ENCODE measurements at regions not wholly inside any gene's neighbourhood (a gene's known extent, or its start where the extent isn't known, plus 50 kb on each side); places are given as distances from the start of the nearest gene placed in this dataset.

DNA sequence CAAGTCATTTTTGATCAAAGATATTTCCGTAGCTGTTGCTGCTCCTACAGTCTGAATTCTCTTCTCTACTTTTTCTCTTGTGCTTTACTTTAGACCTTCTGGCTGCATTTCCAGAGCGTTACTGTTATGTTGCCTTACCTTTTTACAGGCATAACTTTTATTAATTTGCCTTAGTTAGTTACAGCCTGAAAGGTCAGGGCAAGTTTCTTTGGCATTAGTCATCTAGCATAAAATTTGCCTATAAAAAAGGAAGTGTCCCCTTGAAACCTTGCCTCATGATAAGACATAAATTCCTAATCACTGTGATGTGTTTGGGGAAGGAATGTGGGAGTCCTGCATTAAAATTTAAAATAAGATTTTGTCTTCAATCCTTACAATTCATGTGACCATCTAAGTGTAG is 618.5 kb downstream of the NR2F2 start:
- ChIA-PET CTCF (no interaction called here), POLR2A (no interaction called here)
- no peak for DNase-seq (ENCODE audit: low spot score)
- peaks cover 38% of the 10 kb centered on the region for H3K4me1 Mint-ChIP-seq
- H3K4me3 Mint-ChIP-seq = peak overlapping the region; percentile 70
- H3K9me3 Mint-ChIP-seq = peaks cover 5% of the 10 kb centered on the region
- H3K27me3 Mint-ChIP-seq (ENCODE audit: low read depth) = peaks cover 38% of the 10 kb centered on the region
- H3K27ac Mint-ChIP-seq = no peak overlapping the region
- no peak for TF ChIP-seq SMAD3 (CRISPR knock-in tag; IDR thresholded peaks at IDR 0.05; ENCODE audit: borderline replicate concordance)
- TF ChIP-seq, protein P1, sequence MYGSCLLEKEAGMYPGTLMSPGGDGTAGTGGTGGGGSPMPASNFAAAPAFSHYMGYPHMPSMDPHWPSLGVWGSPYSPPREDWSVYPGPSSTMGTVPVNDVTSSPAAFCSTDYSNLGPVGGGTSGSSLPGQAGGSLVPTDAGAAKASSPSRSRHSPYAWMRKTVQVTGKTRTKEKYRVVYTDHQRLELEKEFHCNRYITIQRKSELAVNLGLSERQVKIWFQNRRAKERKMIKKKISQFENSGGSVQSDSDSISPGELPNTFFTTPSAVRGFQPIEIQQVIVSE (CRISPR knock-in tag; IDR thresholded peaks at IDR 0.05; ENCODE audit: borderline replicate concordance) = no peak
- TF ChIP-seq IRF2 (CRISPR knock-in tag; IDR thresholded peaks at IDR 0.05; ENCODE audit: borderline replicate concordance, low read depth) = no peak
- TF ChIP-seq GABPB1 (CRISPR knock-in tag; IDR thresholded peaks at IDR 0.05) = no peak
- TF ChIP-seq CREB1 (CRISPR knock-in tag; IDR thresholded peaks at IDR 0.05) = no peak
- TF ChIP-seq NFE2L1 (CRISPR knock-in tag; IDR thresholded peaks at IDR 0.05) = no peak
- TF ChIP-seq, protein P2, sequence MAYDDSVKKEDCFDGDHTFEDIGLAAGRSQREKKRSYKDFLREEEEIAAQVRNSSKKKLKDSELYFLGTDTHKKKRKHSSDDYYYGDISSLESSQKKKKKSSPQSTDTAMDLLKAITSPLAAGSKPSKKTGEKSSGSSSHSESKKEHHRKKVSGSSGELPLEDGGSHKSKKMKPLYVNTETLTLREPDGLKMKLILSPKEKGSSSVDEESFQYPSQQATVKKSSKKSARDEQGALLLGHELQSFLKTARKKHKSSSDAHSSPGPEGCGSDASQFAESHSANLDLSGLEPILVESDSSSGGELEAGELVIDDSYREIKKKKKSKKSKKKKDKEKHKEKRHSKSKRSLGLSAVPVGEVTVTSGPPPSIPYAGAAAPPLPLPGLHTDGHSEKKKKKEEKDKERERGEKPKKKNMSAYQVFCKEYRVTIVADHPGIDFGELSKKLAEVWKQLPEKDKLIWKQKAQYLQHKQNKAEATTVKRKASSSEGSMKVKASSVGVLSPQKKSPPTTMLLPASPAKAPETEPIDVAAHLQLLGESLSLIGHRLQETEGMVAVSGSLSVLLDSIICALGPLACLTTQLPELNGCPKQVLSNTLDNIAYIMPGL (CRISPR knock-in tag; IDR thresholded peaks at IDR 0.05) = no peak
- TF ChIP-seq ZNF396 (CRISPR knock-in tag; IDR thresholded peaks at IDR 0.05; ENCODE audit: borderline replicate concordance) = no peak
- TF ChIP-seq ZNF263 (CRISPR knock-in tag; IDR thresholded peaks at IDR 0.05; ENCODE audit: low read depth) = no peak
- TF ChIP-seq, protein P3, sequence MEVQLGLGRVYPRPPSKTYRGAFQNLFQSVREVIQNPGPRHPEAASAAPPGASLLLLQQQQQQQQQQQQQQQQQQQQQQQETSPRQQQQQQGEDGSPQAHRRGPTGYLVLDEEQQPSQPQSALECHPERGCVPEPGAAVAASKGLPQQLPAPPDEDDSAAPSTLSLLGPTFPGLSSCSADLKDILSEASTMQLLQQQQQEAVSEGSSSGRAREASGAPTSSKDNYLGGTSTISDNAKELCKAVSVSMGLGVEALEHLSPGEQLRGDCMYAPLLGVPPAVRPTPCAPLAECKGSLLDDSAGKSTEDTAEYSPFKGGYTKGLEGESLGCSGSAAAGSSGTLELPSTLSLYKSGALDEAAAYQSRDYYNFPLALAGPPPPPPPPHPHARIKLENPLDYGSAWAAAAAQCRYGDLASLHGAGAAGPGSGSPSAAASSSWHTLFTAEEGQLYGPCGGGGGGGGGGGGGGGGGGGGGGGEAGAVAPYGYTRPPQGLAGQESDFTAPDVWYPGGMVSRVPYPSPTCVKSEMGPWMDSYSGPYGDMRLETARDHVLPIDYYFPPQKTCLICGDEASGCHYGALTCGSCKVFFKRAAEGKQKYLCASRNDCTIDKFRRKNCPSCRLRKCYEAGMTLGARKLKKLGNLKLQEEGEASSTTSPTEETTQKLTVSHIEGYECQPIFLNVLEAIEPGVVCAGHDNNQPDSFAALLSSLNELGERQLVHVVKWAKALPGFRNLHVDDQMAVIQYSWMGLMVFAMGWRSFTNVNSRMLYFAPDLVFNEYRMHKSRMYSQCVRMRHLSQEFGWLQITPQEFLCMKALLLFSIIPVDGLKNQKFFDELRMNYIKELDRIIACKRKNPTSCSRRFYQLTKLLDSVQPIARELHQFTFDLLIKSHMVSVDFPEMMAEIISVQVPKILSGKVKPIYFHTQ (CRISPR knock-in tag; IDR thresholded peaks at IDR 0.05) = no peak
- TF ChIP-seq, protein P4, sequence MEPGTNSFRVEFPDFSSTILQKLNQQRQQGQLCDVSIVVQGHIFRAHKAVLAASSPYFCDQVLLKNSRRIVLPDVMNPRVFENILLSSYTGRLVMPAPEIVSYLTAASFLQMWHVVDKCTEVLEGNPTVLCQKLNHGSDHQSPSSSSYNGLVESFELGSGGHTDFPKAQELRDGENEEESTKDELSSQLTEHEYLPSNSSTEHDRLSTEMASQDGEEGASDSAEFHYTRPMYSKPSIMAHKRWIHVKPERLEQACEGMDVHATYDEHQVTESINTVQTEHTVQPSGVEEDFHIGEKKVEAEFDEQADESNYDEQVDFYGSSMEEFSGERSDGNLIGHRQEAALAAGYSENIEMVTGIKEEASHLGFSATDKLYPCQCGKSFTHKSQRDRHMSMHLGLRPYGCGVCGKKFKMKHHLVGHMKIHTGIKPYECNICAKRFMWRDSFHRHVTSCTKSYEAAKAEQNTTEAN (CRISPR knock-in tag; IDR thresholded peaks at IDR 0.05) = no peak
- no peak for TF ChIP-seq ERG (CRISPR knock-in tag; IDR thresholded peaks at IDR 0.05)
- no peaks in the 10 kb centered on the region for H3K36me3 Mint-ChIP-seq
- ATAC-seq = no peak

DNA sequence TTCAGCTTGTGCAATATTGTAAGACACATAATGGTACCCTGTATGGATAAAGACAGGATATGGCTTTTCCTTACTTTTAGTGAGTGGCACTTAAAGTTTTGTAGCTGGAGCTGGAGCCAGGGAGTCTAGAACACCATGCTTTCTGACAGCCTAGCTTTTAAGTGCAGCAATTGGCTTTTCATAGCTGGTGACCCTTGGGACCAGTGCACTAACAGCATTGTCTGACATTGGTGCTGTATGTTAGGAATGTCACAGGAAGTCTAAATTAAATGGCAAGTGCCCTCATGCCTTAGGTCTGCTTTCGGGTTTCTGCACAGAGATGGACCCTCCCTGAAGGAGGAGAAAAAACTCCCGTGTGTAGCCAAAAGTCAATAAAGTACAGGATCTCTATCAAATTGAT is 628.2 kb downstream of the NR2F2 start:
- ChIA-PET POLR2A (no interaction called here), CTCF (interaction anchor here (0.7 to 1.3 kb wide), 2 partner anchors 287 to 1598 kb away, joined by 3 read pairs; no protein-coding TSS in a partner anchor)
- peaks cover 2% of the 10 kb centered on the region for H3K9me3 Mint-ChIP-seq
- TF ChIP-seq, protein P5, sequence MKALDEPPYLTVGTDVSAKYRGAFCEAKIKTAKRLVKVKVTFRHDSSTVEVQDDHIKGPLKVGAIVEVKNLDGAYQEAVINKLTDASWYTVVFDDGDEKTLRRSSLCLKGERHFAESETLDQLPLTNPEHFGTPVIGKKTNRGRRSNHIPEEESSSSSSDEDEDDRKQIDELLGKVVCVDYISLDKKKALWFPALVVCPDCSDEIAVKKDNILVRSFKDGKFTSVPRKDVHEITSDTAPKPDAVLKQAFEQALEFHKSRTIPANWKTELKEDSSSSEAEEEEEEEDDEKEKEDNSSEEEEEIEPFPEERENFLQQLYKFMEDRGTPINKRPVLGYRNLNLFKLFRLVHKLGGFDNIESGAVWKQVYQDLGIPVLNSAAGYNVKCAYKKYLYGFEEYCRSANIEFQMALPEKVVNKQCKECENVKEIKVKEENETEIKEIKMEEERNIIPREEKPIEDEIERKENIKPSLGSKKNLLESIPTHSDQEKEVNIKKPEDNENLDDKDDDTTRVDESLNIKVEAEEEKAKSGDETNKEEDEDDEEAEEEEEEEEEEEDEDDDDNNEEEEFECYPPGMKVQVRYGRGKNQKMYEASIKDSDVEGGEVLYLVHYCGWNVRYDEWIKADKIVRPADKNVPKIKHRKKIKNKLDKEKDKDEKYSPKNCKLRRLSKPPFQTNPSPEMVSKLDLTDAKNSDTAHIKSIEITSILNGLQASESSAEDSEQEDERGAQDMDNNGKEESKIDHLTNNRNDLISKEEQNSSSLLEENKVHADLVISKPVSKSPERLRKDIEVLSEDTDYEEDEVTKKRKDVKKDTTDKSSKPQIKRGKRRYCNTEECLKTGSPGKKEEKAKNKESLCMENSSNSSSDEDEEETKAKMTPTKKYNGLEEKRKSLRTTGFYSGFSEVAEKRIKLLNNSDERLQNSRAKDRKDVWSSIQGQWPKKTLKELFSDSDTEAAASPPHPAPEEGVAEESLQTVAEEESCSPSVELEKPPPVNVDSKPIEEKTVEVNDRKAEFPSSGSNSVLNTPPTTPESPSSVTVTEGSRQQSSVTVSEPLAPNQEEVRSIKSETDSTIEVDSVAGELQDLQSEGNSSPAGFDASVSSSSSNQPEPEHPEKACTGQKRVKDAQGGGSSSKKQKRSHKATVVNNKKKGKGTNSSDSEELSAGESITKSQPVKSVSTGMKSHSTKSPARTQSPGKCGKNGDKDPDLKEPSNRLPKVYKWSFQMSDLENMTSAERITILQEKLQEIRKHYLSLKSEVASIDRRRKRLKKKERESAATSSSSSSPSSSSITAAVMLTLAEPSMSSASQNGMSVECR (CRISPR knock-in tag; IDR thresholded peaks at IDR 0.05; ENCODE audit: borderline replicate concordance) = no peak
- no peak for TF ChIP-seq ATF1 (CRISPR knock-in tag; IDR thresholded peaks at IDR 0.05)
- TF ChIP-seq SMAD4 (CRISPR knock-in tag; IDR thresholded peaks at IDR 0.05) = no peak
- TF ChIP-seq CREM (CRISPR knock-in tag; IDR thresholded peaks at IDR 0.05) = no peak
- TF ChIP-seq FOXP1 (CRISPR knock-in tag; IDR thresholded peaks at IDR 0.05; ENCODE audit: borderline replicate concordance) = no peak
- TF ChIP-seq ATF6 (CRISPR knock-in tag; IDR thresholded peaks at IDR 0.05) = no peak
- TF ChIP-seq, protein P1 (CRISPR knock-in tag; IDR thresholded peaks at IDR 0.05; ENCODE audit: borderline replicate concordance) = no peak
- TF ChIP-seq GABPB1 (CRISPR knock-in tag; IDR thresholded peaks at IDR 0.05) = no peak
- no peak for TF ChIP-seq OVOL2 (CRISPR knock-in tag; IDR thresholded peaks at IDR 0.05; ENCODE audit: borderline replicate concordance)
- TF ChIP-seq MAX (CRISPR knock-in tag; IDR thresholded peaks at IDR 0.05) = no peak

More for the DNA sequence above, 628.2 kb downstream of the NR2F2 start:
- H3K36me3 Mint-ChIP-seq = no peaks in the 10 kb centered on the region
- no peak for DNase-seq (ENCODE audit: low spot score)
- H3K27ac Mint-ChIP-seq = no peak overlapping the region
- no peak overlapping the region for H3K4me3 Mint-ChIP-seq
- H3K27me3 Mint-ChIP-seq (ENCODE audit: low read depth) = no peaks in the 10 kb centered on the region
- H3K4me1 Mint-ChIP-seq = no peaks in the 10 kb centered on the region
- ATAC-seq = no peak

Measured in WTC11 (cell line).